UCSD-AML1 (cell line): ENCODE measurements at regions not wholly inside any gene's neighbourhood (a gene's known extent, or its start where the extent isn't known, plus 50 kb on each side); places are given as distances from the start of the nearest gene placed in this dataset.
"Not testable (repeated sequence)": the region's sequence is repeated elsewhere in the genome, so short reads cannot be mapped to it uniquely, and the experiment has no call there.

Source experiments
- DNase-seq: peaks from one replicate; lab custom pipeline; 2025; ENCODE audit not compliant: unreplicated experiment; lab: John Stamatoyannopoulos, UW

DNA sequence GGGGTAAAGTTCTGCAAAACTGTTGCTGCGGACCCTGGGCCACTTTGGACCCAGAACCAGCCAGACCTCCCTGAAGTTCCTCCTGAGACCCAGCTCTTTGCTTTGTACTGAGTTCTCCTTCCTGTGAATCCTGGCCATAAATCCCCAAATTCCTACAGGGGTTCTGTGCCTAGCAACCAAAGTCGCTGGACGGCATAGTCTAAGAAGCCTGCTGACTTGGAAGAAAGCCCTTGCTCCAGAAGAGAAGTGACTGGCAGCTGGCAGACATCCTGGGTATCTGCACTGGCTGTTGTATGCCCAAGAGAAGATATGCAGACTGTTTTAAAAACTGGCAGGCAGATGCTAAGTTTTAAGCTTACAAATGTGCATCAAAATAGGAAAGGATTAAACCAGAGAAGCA is 99.9 kb upstream of the SLC24A4 start:
- no peak for DNase-seq

- DNase-seq = no peak
Observed at GRCh38 chr14:92224358-92224954, 98.5 kb upstream of the SLC24A4 start.

GRCh38 chr14:92225731-92226130 is 97.2 kb upstream of the SLC24A4 start:
- DNase-seq = no peak

DNA sequence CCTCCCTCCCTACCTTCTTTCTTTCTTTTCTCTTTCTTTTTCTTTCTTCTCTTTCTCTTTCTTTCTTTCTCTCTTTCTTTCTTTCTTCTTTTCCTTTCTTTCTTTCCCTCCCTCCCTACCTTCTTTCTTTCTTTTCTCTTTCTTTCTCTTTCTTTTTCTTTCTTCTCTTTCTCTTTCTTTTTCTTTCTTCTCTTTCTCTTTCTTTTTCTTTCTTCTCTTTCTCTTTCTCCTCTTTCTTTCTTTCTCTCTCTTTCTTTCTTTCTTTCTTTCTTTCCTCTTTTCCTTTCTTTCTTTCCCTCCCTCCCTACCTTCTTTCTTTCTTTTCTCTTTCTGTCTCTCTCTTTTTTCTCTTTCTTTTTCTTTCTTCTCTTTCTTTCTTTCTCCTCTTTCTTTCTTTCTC is 96.8 kb upstream of the SLC24A4 start:
- DNase-seq = not testable (repeated sequence)

DNA sequence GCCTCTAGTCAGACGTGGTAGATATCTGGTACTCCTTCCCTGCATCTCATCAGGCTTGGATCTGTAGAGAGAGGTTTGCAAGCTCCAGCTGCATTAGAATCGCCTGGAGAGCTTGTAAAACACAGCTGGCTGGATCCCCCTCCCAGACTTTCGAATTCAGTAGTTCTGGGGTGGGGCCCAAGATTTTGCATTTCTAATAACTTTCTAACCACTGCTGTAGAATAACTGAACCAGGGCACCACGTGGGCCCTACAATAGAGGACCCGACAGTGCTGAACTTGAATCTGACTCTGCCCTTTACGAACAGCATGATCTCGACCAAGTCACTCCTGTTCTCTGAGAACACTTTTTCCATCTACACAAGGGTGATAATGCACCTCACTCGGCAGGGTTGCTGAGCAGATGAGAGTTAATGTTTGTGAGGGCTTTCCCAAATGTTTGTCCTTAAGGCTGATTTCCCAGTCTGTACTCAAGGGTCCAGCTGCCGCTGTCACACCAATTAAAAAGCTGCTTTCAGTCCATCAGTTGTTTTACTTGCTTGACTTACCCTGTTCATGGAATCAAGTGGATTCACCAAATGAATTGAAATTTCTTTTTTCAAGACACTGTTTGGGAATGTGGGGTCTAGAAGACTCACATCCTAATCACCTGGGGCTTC is 86.6 kb upstream of the SLC24A4 start:
- no peak for DNase-seq

- DNase-seq = no peak
Observed at GRCh38 chr14:92240658-92241057, 82.3 kb upstream of the SLC24A4 start.

- DNase-seq = no peak
Observed at GRCh38 chr14:92241966-92242595, 80.9 kb upstream of the SLC24A4 start.

GRCh38 chr14:92244805-92245204 is 78.2 kb upstream of the SLC24A4 start:
- DNase-seq = no peak

DNA sequence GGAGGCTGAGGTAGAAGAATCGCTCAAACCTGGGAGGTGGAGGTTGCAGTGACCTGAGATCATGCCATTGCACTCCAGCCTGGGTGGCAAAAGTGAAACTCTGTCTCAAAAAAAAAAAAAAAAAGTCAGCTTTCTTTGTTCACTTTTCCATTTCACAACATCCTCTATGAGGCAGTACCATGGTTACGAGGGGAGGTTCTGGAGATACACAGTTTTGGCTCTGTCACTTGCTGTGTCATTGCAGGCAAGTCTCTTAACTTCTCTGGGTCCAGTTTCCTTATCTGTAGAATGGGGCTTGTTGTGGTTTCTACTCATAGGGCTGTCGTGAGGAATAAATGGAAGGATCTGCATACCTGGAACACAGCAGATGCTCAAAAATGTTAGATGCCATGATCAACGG is 75.6 kb upstream of the SLC24A4 start:
- DNase-seq = no peak

DNA sequence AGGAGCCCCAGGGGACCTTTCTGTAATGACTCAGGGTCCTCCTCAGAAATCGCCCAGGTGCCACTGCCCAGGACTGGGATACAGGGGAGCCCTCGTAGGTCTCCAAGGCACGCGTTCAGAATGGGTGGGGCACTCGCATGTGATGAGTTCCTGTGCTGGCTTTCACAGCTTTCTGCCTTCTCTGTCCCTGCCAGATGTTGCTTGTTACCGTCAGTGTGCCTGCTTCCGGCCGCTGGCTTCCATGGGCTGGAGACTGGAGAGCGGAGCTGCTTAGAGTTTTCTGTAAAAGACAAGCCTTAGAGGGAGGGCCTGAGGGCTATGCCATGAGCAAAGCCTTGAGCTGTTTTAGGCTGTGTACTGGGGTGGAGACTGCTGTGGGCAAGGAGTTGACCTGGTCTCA is 75.0 kb upstream of the SLC24A4 start:
- no peak for DNase-seq

DNA sequence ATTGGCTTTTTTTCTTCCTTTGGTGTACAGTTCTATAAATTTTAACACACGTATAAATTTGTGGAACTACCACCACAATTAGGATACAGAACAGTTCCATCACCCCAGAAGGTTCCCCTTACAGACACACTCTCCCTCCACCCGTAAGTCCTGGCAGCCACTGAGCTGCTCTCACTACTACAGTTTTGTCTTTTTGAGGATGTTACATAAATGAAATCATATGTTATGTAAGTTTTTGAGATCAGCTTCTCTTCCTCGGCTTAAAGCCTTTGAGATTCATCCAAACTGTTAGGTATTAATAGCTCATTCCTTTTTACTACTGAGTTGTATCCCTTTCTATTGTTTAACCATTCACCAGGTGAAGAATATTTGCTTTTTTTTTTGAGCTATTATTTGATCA is 74.3 kb upstream of the SLC24A4 start:
- no peak for DNase-seq

GRCh38 chr14:92250366-92250765 is 72.6 kb upstream of the SLC24A4 start:
- DNase-seq = not testable (repeated sequence)

- no peak for DNase-seq
Observed at GRCh38 chr14:92252323-92252722, 70.6 kb upstream of the SLC24A4 start.

DNA sequence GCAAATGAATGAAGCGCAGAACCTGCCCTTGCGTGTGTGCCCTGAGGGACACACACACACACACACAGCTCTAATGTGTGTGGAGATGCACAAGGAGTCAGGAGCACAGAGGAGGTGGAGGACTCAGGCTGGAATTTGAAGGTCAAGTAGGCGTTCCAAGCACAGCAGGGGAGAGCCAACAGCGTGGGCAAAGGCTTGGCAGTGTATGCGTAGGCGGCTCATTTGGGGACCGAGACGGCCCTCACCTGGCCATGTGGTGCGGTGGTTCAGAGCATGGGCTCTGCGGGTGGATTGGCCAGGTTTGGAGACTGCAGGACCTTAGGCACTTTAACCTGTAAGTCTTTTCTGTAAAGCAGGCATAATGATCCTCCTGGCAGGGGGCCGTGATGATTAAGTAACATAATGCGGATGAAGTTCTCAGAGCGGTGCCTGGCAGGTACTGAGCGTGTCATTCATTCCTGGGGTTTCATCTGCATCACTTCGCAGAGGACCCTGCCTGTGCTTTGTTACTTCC is 69.5 kb upstream of the SLC24A4 start:
- DNase-seq = no peak

GRCh38 chr14:92254786-92255185 is 68.2 kb upstream of the SLC24A4 start:
- no peak for DNase-seq

- no peak for DNase-seq
Observed at GRCh38 chr14:92258934-92259333, 64.0 kb upstream of the SLC24A4 start.

GRCh38 chr14:92259613-92260357 is 63.2 kb upstream of the SLC24A4 start:
- DNase-seq = no peak

DNA sequence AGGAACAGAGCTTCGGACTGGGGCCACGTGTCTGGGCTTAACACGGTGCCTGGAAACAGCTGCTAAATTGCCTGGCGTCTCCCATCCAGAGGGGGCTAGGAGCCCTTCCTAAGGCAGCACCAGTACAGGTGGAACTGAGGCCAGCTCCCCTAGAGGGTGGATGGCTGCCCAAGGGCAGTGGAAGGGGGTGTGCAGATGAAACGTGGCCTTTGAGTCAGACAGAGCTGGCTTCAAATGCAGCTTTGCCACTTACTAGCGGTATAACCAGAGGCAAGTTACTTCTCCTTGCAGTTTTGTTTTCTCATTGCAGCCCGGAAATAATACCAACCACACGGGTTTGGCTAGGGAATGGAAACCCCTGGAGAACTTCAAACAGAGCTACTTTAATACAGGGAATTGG is 59.3 kb upstream of the SLC24A4 start:
- DNase-seq = peak; percentile 56

DNA sequence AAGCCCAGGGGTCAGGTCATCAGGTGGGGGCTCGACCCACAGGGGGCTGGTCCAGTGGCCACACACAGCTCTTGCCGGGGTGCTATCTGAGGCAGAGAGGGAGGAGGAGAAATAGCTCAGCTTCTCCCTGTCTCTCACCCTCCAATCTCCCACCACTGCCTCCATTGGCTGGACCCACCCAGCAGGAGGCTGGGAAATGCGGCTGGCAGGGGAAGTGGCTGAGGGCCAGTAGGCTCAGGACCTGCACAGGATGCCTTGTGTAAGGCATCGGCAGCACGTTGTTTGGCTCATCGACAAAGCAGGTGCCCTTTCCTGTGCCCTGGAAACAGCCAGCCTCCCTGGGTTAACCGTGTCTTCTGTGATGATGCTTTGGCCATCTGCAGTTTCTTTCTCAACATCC is 58.8 kb upstream of the SLC24A4 start:
- peak; percentile 56 for DNase-seq

DNA sequence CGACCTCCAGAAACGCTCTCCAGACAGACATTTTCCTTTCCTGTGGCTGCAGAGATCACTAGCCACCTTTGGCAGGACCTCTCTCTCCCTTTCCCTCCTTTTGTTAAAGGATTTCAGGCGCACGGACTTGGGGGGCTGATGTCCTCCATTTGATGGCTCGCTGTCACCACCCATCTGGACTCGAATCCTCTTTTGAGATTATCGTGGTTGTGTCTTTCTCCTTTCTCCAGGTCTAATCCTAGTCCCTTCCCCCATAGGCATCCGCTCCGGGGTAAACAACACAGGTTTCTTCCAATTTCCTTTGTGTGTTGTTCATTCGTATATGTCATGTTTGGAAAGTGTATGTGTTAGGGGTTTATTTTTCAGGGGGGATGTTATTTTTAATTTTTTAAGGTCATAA is 56.7 kb upstream of the SLC24A4 start:
- DNase-seq = no peak
